B cell (primary cell): ENCODE measurements at regions not wholly inside any gene's neighbourhood (a gene's known extent, or its start where the extent isn't known, plus 50 kb on each side); places are given as distances from the start of the nearest gene placed in this dataset.

Experiments
- ATAC-seq: fragments of 200-7000 bp; cut with Tn5 transposase; one replicate; pipeline ENCODE4 v1.10.0; 2021; ENCODE audit warnings: low read depth, mild to moderate bottlenecking, moderate number of reproducible peaks, moderate library complexity
- CTCF ChIA-PET: fragments of 350-600 bp; sonication (Branson Sonifier 250); formaldehyde crosslinking; loops from one replicate; lab custom pipeline; 2021; ENCODE audit warnings: antibody characterized with exemption, inconsistent platforms; lab: Charles Lee
- POLR2A ChIA-PET: fragments of 350-600 bp; sonication (Branson Sonifier 250); formaldehyde crosslinking; loops from one replicate; lab custom pipeline; 2021; ENCODE audit warnings: antibody characterized with exemption; lab: Charles Lee
- DNase-seq: peaks from one replicate; pipeline ENCODE4 v3.0.0; 2013
- H2AFZ ChIP-seq: 2 replicates; pipeline ENCODE4 v1.6.1; 2012; ENCODE audit warnings: mild to moderate bottlenecking, low read depth, low read length; ENCODE audit not compliant: insufficient read depth, poor library complexity, severe bottlenecking
- H3K27ac ChIP-seq, 2 donors: 1 replicate in 1 of 2; 2 replicates in 1 of 2; pipeline ENCODE4 v1.5.1; 2012 to 2013; ENCODE audit warnings: low read length in 2 of 2, mild to moderate bottlenecking in 2 of 2, moderate library complexity in 1 of 2
- H3K27me3 ChIP-seq, 4 experiments: fragments of 200-600 bp in 1 of 4; sonication (generic) in 1 of 4; replicated peaks in 1 of 4; 1 replicate in 2 of 4; 2 replicates in 2 of 4; pipeline versions ENCODE4 v1.6.1 to v1.7.0; 2013 to 2016; ENCODE audit warnings: low read length in 3 of 4, mild to moderate bottlenecking in 2 of 4, mixed read lengths in 1 of 4, moderate library complexity in 1 of 4; ENCODE audit not compliant: insufficient read depth in 4 of 4, control insufficient read depth in 3 of 4; ENCODE audit errors: control extremely low read depth in 1 of 4
- H3K36me3 ChIP-seq, 2 experiments: replicated peaks in 1 of 2; 1 replicate in 1 of 2; 2 replicates in 1 of 2; pipeline versions ENCODE4 v1.6.1 to v1.7.1; 2013; ENCODE audit warnings: low read length in 1 of 2; ENCODE audit not compliant: insufficient read depth in 2 of 2, control insufficient read depth in 1 of 2; ENCODE audit errors: control extremely low read depth in 1 of 2, extremely low read depth in 1 of 2
- H3K4me1 ChIP-seq, 2 donors: fragments of 200-600 bp in 1 of 2; sonication (generic) in 1 of 2; 1 replicate in 1 of 2; 2 replicates in 1 of 2; pipeline versions ENCODE4 v1.5.1 to v1.6.1; 2013 to 2017; ENCODE audit warnings: low read length in 2 of 2; ENCODE audit not compliant: control insufficient read depth in 2 of 2, insufficient read depth in 2 of 2
- H3K4me2 ChIP-seq: replicated peaks from 2 replicates; pipeline ENCODE3; 2012; ENCODE audit warnings: mild to moderate bottlenecking, low read depth, low read length; ENCODE audit not compliant: poor library complexity, severe bottlenecking
- H3K4me3 ChIP-seq, 5 experiments: fragments of 200-600 bp in 1 of 5; sonication (generic) in 1 of 5; 1 replicate in 3 of 5; 2 replicates in 2 of 5; pipeline versions ENCODE4 v1.5.1 to v1.7.0; 2011 to 2016; ENCODE audit warnings: low read length in 4 of 5, mild to moderate bottlenecking in 4 of 5, low read depth in 2 of 5, control low read depth in 1 of 5, moderate library complexity in 1 of 5; ENCODE audit not compliant: insufficient read depth in 1 of 5; ENCODE audit errors: control extremely low read depth in 1 of 5, extremely low read depth in 1 of 5
- H3K79me2 ChIP-seq: fragments of 200-600 bp; sonication (generic); one replicate; pipeline ENCODE4 v1.6.0; 2016; ENCODE audit warnings: low read length; ENCODE audit not compliant: control insufficient read depth, insufficient read depth
- H3K9ac ChIP-seq: fragments of 200-600 bp; sonication (generic); 2 replicates; pipeline ENCODE4 v1.6.1; 2017; ENCODE audit warnings: mild to moderate bottlenecking, low read length, moderate library complexity
- H3K9me3 ChIP-seq, 3 donors: one replicate each; pipeline versions ENCODE4 v1.6.1 to v1.7.1; 2013; ENCODE audit warnings: low read length in 2 of 3; ENCODE audit not compliant: control insufficient read depth in 2 of 3, insufficient read depth in 1 of 3; ENCODE audit errors: control extremely low read depth in 1 of 3
- H4K20me1 ChIP-seq: 2 replicates; pipeline ENCODE4 v1.6.0; 2012; ENCODE audit warnings: mild to moderate bottlenecking, low read length; ENCODE audit not compliant: insufficient read depth, control insufficient read depth, poor library complexity, severe bottlenecking
- H3K27ac Mint-ChIP-seq: one replicate; pipeline ENCODE4 v1.8.0; 2021; ENCODE audit warnings: mixed read lengths
- H3K27me3 Mint-ChIP-seq: one replicate; pipeline ENCODE4 v1.8.0; 2021; ENCODE audit warnings: mixed read lengths
- H3K4me1 Mint-ChIP-seq: one replicate; pipeline ENCODE4 v1.8.0; 2021; ENCODE audit warnings: mixed read lengths
- H3K4me3 Mint-ChIP-seq: one replicate; pipeline ENCODE4 v1.8.0; 2021; ENCODE audit warnings: mixed read lengths
- H3K9me3 Mint-ChIP-seq: one replicate; pipeline ENCODE4 v1.8.0; 2022; ENCODE audit warnings: mixed read lengths; ENCODE audit not compliant: insufficient read depth
- CTCF ChIP-seq: fragments of 200-600 bp; IDR thresholded peaks from one replicate; pipeline ENCODE4 v1.8.0; 2022; ENCODE audit warnings: antibody characterized with exemption, mild to moderate bottlenecking
- EZH2 ChIP-seq: IDR thresholded peaks from 2 replicates; pipeline ENCODE4 v1.6.1; 2012; ENCODE audit warnings: borderline replicate concordance, low read depth, mild to moderate bottlenecking, moderate library complexity, low read length; ENCODE audit not compliant: insufficient read depth, poor library complexity, severe bottlenecking
- WGBS: methylation state at CpG from one replicate; pipeline ENCODE4 v1.1.5; 2013; ENCODE audit warnings: missing lambda C conversion rate; ENCODE audit not compliant: insufficient coverage; 5-methylcytosine and 5-hydroxymethylcytosine counted together
- intact Hi-C: fragments of 100-400 bp; cut with micrococcal nuclease; formaldehyde crosslinking; loops from one replicate; pipeline ENCODE4 v1.10.0; 2022

GRCh38 chr5:125897089-125897488 is 526.1 kb upstream of the GRAMD2B start:
- CTCF ChIA-PET: no interaction called here
- Histone ChIP-seq H3K4me2 (no peak overlapping the region), H3K36me3 (no peaks in the 10 kb centered on the region), H3K4me3 (no peak overlapping the region), H3K4me1 (no peaks in the 10 kb centered on the region), H2AFZ (no peak overlapping the region), H4K20me1 (no peaks in the 10 kb centered on the region), H3K27ac (no peak overlapping the region), H3K27me3 (no peaks in the 10 kb centered on the region), H3K9me3 (no peaks in the 10 kb centered on the region), H3K79me2 (no peaks in the 10 kb centered on the region), H3K9ac (no peak overlapping the region)
- H3K27ac Mint-ChIP-seq: no peak overlapping the region
- H3K9me3 Mint-ChIP-seq: peaks cover 5% of the 10 kb centered on the region
- DNase-seq (no peak), ATAC-seq (no peak)
- H3K27me3 Mint-ChIP-seq: no peaks in the 10 kb centered on the region
- no peaks in the 10 kb centered on the region for H3K4me1 Mint-ChIP-seq
- POLR2A ChIA-PET: no interaction called here
- no peak overlapping the region for H3K4me3 Mint-ChIP-seq
- intact Hi-C loops: no loop called here
- TF ChIP-seq CTCF (no peak), EZH2 (no peak)

GRCh38 chr5:125898851-125899405 is 524.3 kb upstream of the GRAMD2B start:
- no CpG with 5 or more reads among the region's 2 CpGs for WGBS
- Mint-ChIP-seq H3K27ac (no peak overlapping the region), H3K4me1 (no peaks in the 10 kb centered on the region), H3K27me3 (no peaks in the 10 kb centered on the region), H3K9me3 (peaks cover 5% of the 10 kb centered on the region), H3K4me3 (no peak overlapping the region)
- Histone ChIP-seq H3K4me1 (no peaks in the 10 kb centered on the region), H3K4me2 (no peak overlapping the region), H3K36me3 (no peaks in the 10 kb centered on the region), H3K9ac (no peak overlapping the region), H3K27me3 (no peaks in the 10 kb centered on the region), H4K20me1 (no peaks in the 10 kb centered on the region), H3K79me2 (no peaks in the 10 kb centered on the region), H3K9me3 (no peaks in the 10 kb centered on the region), H2AFZ (no peak overlapping the region), H3K27ac (no peak overlapping the region), H3K4me3 (no peak overlapping the region)
- ChIA-PET POLR2A (no interaction called here), CTCF (no interaction called here)
- DNase-seq: no peak
- ATAC-seq: no peak
- TF ChIP-seq EZH2: no peak
- TF ChIP-seq CTCF: no peak
- intact Hi-C loops: no loop called here
